ENCODE measurements at regions not wholly inside any gene's neighbourhood (a gene's known extent, or its start where the extent isn't known, plus 50 kb on each side); places are given as distances from the start of the nearest gene placed in this dataset.

DNA sequence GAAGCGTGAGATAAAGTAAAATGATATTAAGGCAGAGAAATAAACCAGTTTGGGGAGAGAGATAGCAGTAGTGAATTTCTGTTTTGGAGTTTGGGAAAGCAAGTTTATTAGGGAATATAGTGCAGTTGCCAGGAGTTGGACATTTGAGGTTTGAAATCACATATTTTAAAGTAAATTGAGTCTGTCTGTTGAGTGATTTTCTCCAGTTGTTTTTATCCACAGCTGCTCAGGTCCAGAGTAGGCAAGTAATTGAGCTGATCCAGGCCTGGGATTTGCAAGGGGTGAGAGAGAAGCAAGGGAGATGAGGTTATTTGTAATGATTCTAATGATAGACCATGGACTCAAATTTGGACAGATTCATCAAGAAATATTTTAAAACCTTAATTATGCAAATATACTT is 481.9 kb downstream of the UTRN start:
- TF ChIP-seq EZH2phosphoT487 (IDR thresholded peaks at IDR 0.05; ENCODE audit: borderline replicate concordance, low read length), result no peak
- TF ChIP-seq, protein P1, sequence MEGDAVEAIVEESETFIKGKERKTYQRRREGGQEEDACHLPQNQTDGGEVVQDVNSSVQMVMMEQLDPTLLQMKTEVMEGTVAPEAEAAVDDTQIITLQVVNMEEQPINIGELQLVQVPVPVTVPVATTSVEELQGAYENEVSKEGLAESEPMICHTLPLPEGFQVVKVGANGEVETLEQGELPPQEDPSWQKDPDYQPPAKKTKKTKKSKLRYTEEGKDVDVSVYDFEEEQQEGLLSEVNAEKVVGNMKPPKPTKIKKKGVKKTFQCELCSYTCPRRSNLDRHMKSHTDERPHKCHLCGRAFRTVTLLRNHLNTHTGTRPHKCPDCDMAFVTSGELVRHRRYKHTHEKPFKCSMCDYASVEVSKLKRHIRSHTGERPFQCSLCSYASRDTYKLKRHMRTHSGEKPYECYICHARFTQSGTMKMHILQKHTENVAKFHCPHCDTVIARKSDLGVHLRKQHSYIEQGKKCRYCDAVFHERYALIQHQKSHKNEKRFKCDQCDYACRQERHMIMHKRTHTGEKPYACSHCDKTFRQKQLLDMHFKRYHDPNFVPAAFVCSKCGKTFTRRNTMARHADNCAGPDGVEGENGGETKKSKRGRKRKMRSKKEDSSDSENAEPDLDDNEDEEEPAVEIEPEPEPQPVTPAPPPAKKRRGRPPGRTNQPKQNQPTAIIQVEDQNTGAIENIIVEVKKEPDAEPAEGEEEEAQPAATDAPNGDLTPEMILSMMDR (IDR thresholded peaks at IDR 0.05; ENCODE audit: low read depth, low read length, poor library complexity, severe bottlenecking), result no peak
- Histone ChIP-seq H3K27ac (ENCODE audit: low read depth, low read length) (no peak overlapping the region), H4K20me1 (ENCODE audit: control insufficient read depth, insufficient read depth, low read depth, low read length) (no peaks in the 10 kb centered on the region), H3K9me2 (replicated peaks; ENCODE audit: control insufficient read depth, low read length) (no peaks in the 10 kb centered on the region), H3K4me3 (ENCODE audit: low read length) (no peak overlapping the region), H3K36me3 (ENCODE audit: control insufficient read depth, low read length) (no peaks in the 10 kb centered on the region), H3K79me2 (ENCODE audit: control insufficient read depth, low read length) (no peaks in the 10 kb centered on the region), H3F3A (ENCODE audit: control insufficient read depth, insufficient read depth) (no peaks in the 10 kb centered on the region), H3K9me3 (ENCODE audit: control insufficient read depth, insufficient read depth, low read length) (no peaks in the 10 kb centered on the region), H3K4me1 (ENCODE audit: control insufficient read depth, low read length) (no peaks in the 10 kb centered on the region), H3K4me2 (ENCODE audit: low read length) (no peak overlapping the region), H3K27me3 (ENCODE audit: control insufficient read depth, low read length) (no peaks in the 10 kb centered on the region)

DNA sequence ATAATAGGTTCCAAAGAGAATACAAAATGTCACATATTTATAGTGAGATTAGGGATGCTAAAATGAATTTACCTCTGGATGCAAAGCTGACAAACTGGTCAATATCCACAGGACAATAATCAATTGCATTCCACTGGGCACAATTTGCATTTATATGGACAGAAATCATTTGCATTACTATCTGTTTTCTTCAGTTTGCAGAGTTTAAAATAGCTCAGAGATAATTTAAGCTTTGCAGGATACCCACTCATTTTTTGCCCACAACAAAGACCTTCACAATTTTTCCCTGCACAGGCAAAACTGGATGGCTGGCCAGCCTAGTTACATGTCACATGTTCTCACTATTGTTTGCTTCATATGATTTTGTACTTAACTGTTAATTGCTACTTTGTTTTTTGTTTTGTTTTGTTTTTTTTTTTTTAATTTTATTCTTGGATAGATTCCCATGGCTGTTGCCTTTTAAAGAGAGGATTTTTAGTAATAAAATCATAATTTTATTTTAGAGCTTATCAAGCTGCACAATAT is 483.5 kb downstream of the UTRN start:
- TF ChIP-seq, protein P1 (IDR thresholded peaks at IDR 0.05; ENCODE audit: low read depth, low read length, poor library complexity, severe bottlenecking), result no peak
- no peak for TF ChIP-seq EZH2phosphoT487 (IDR thresholded peaks at IDR 0.05; ENCODE audit: borderline replicate concordance, low read length)
- no peaks in the 10 kb centered on the region for H3K9me2 ChIP-seq (replicated peaks; ENCODE audit: control insufficient read depth, low read length)
- no peak overlapping the region for H3K27ac ChIP-seq (ENCODE audit: low read depth, low read length)
- H3K9me3 ChIP-seq (ENCODE audit: control insufficient read depth, insufficient read depth, low read length), result no peaks in the 10 kb centered on the region
- no peak overlapping the region for H3K4me3 ChIP-seq (ENCODE audit: low read length)
- H4K20me1 ChIP-seq (ENCODE audit: control insufficient read depth, insufficient read depth, low read depth, low read length), result no peaks in the 10 kb centered on the region
- no peak overlapping the region for H3K4me2 ChIP-seq (ENCODE audit: low read length)
- H3K4me1 ChIP-seq (ENCODE audit: control insufficient read depth, low read length), result no peaks in the 10 kb centered on the region
- no peaks in the 10 kb centered on the region for H3K27me3 ChIP-seq (ENCODE audit: control insufficient read depth, low read length)
- H3K79me2 ChIP-seq (ENCODE audit: control insufficient read depth, low read length), result no peaks in the 10 kb centered on the region
- H3K36me3 ChIP-seq (ENCODE audit: control insufficient read depth, low read length), result no peaks in the 10 kb centered on the region
- H3F3A ChIP-seq (ENCODE audit: control insufficient read depth, insufficient read depth), result no peaks in the 10 kb centered on the region

GRCh38 chr6:144769142-144769541 is 484.0 kb downstream of the UTRN start:
- TF ChIP-seq, protein P1 (IDR thresholded peaks at IDR 0.05; ENCODE audit: low read depth, low read length, poor library complexity, severe bottlenecking), result no peak
- TF ChIP-seq EZH2phosphoT487 (IDR thresholded peaks at IDR 0.05; ENCODE audit: borderline replicate concordance, low read length), result no peak

More at GRCh38 chr6:144769142-144769541, 484.0 kb downstream of the UTRN start:
- Histone ChIP-seq H3F3A (ENCODE audit: control insufficient read depth, insufficient read depth) (no peaks in the 10 kb centered on the region), H3K79me2 (ENCODE audit: control insufficient read depth, low read length) (no peaks in the 10 kb centered on the region), H3K4me2 (ENCODE audit: low read length) (no peak overlapping the region), H3K36me3 (ENCODE audit: control insufficient read depth, low read length) (no peaks in the 10 kb centered on the region), H3K4me1 (ENCODE audit: control insufficient read depth, low read length) (no peaks in the 10 kb centered on the region), H3K9me2 (replicated peaks; ENCODE audit: control insufficient read depth, low read length) (no peaks in the 10 kb centered on the region), H4K20me1 (ENCODE audit: control insufficient read depth, insufficient read depth, low read depth, low read length) (no peaks in the 10 kb centered on the region), H3K4me3 (ENCODE audit: low read length) (no peak overlapping the region), H3K27ac (ENCODE audit: low read depth, low read length) (no peak overlapping the region), H3K27me3 (ENCODE audit: control insufficient read depth, low read length) (no peaks in the 10 kb centered on the region), H3K9me3 (ENCODE audit: control insufficient read depth, insufficient read depth, low read length) (no peaks in the 10 kb centered on the region)
